Occipital lobe (tissue), 1 donor: ENCODE measurements at regions not wholly inside any gene's neighbourhood (a gene's known extent, or its start where the extent isn't known, plus 50 kb on each side); places are given as distances from the start of the nearest gene placed in this dataset.

Experiments used
- DNase-seq: peaks from one replicate; lab custom pipeline; 2025; lab: John Stamatoyannopoulos, UW

GRCh38 chr6:113539202-113539601 is 317.9 kb upstream of the MARCKS start:
- no peak for DNase-seq

- DNase-seq: no peak
Measured at GRCh38 chr6:113539623-113540022, 317.5 kb upstream of the MARCKS start.

- no peak for DNase-seq
Measured at GRCh38 chr6:113540466-113540865, 316.7 kb upstream of the MARCKS start.

DNA sequence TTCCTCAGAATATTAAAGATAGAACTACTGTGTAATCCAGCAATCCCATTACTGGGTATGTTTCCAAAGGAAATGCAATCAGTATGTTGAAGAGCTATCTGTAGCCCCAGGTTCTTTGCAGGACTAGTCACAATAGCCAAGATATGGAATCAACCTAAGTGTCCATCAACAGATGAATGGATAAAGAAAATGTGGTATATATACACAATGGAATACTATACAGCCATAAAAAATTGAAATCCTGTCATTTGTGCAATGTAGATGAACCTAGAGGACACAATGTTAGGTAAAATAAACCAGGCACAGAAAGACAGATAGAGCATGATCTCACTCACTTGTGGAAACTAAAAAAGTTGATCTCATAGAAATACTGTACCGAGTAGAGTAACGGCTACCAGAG is 306.0 kb upstream of the MARCKS start:
- no peak for DNase-seq

DNA sequence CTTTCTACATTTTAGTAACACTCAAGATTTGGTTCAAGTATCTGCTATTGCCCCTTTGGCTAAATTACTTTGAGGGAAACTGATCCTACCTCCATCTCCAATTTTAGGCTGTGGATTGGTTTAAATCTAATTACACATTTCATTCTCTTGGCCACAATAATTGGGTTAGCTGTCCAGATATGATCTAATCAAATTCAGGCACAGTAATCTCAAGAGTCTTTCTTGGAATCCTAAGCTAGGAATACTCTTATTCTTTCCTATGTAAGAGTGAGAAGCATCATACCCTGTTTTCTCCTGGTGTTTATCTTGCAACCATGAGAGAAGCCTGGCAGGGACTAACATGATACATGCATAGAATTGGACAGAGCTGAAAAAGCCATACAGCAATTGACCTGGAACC is 300.4 kb upstream of the MARCKS start:
- DNase-seq: no peak

GRCh38 chr6:113558431-113558830 is 298.7 kb upstream of the MARCKS start:
- no peak for DNase-seq

GRCh38 chr6:113558966-113559365 is 298.2 kb upstream of the MARCKS start:
- DNase-seq: no peak

DNA sequence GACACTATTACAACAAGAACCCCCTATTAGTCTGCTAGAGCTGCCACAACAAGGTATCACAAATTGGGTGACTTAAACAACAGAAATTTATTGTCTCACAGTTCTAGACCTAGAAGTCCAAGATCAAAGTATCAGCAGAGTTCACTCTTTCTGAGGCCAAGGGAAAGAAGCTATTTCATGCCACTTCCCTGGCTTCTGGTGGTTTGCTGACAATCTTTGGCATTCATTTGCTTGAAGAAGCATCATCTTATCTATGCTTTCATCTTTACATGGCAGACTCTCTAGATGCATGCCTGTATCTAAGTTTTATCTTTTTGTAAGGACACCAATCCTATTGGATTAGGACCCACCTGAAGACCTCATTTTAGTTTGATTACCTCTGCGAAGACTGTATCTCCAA is 296.8 kb upstream of the MARCKS start:
- DNase-seq: no peak

DNA sequence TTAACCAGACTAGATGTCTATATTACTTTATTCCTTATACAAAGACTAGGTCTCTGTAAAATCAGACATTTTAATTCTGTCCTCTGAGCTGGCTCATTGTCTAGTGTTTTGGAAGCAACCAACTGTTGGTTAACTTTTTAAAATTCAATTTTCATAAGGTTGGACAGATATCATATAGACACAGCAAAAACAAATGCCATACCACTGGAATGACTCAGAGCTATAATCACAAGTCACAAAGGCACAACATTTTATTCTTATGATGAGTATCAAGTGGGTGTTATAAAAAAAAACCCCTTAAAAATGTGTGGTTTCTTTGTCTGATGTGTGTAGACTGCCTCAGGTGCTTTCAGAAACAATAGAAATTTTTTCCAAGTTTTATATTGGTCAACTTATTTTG is 296.2 kb upstream of the MARCKS start:
- no peak for DNase-seq

DNA sequence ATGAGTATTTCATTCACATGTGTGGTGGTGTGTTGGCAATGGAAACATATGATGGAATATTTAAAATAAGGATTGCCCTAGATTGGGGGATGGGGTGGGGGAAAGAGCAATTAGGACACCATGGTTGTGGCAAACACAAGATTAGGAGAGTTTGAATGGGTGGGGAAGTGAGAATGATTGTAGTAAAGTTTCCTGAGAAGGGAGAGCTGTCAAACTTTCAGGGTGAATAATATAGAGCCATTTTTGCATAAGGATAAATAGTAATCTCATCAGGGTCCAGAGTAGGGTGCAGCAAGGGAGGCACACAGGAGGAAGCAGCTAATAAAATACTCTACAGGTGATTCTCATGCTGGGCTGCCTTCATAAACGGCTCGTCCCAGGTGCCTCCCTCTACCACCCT is 294.9 kb upstream of the MARCKS start:
- no peak for DNase-seq

GRCh38 chr6:113564371-113565171 is 292.6 kb upstream of the MARCKS start:
- peak; percentile 88 for DNase-seq

GRCh38 chr6:113565306-113565705 is 291.8 kb upstream of the MARCKS start:
- no peak for DNase-seq

- no peak for DNase-seq
Measured at GRCh38 chr6:113570161-113570560, 287.0 kb upstream of the MARCKS start.

GRCh38 chr6:113570641-113571040 is 286.5 kb upstream of the MARCKS start:
- no peak for DNase-seq

DNA sequence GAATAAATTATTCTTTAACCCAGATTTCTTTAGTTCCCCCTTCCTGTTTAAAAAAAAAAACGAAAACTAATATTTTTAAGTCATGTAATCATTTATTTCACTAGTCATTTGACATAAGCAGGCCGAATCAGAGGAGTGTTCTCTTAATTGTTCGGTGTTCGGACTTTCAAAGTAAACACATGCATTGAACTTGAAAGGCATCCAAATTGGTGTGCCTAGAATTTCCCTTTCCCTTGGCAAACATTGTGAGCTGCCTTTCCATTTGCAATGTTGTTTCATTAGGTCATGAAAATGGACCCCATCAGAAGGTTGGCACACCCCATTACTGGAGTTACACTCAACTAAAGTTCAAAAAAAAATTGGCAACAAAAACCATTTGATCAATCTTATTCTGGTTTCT is 283.0 kb upstream of the MARCKS start:
- no peak for DNase-seq

- DNase-seq: no peak
Measured at GRCh38 chr6:113576310-113576709, 280.8 kb upstream of the MARCKS start.

- DNase-seq: no peak
Measured at GRCh38 chr6:113578691-113579090, 278.5 kb upstream of the MARCKS start.

DNA sequence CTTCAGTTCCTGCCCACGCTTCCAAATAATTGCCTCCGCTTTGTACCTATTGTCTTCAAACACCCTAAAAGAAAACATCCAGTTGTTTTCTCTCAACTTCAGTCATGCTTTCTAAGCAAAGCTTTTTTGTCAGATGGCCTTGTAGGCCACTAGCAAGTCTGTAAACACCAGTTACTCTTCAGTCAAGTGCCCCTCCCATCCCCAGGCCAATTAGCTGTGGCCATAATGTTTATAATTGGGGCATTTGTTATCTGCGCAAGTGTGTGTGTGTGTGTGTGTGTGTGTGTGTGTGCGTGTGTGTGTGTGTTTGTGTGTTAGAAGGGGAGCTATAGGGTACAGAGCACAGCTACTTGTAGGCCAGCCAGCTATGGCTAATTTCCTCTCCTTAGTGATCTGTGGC is 272.4 kb upstream of the MARCKS start:
- no peak for DNase-seq

GRCh38 chr6:113585246-113585645 is 271.9 kb upstream of the MARCKS start:
- no peak for DNase-seq

DNA sequence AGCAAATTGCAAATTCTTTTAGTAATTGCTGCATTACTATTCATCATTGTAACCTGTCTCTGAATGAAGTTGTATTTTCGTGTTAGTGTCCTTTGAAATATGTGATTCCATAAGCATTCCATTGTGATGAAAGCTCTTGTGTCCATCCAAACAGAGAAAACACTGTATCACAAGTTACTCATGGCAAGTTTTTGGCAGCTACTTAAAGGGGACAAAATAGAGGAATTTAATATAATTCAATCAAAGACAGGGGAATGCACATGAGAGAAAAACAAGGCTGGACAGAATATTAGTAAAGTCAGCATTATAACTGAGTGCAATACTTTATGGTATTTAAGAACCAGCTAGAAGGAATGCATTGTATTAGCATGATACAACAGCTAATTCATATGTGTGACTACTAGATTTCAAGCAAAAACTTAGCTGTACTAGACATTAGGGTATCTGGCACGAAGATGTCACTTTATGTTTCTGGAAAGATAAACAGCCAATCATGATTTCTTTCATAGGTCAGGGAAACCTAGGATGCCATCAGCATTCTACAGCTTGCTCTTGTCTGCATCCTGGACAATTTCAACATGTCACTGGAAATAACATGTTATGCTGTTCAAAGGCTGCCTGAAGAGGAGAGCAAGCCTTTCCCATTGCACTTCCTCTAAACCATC is 270.6 kb upstream of the MARCKS start:
- DNase-seq: no peak

- DNase-seq: no peak
Measured at GRCh38 chr6:113587078-113587699, 270.0 kb upstream of the MARCKS start.

- no peak for DNase-seq
Measured at GRCh38 chr6:113588646-113589045, 268.5 kb upstream of the MARCKS start.
